Type B pancreatic cell (in vitro differentiated cells): ENCODE measurements at regions not wholly inside any gene's neighbourhood (a gene's known extent, or its start where the extent isn't known, plus 50 kb on each side); places are given as distances from the start of the nearest gene placed in this dataset.

Experiments
- DNase-seq: peaks from one replicate; pipeline ENCODE4 v3.0.0; 2021; ENCODE audit warnings: mixed read lengths; ENCODE audit not compliant: unreplicated experiment; ENCODE audit errors: extremely low spot score
- H3K27ac Mint-ChIP-seq: 2 replicates; pipeline ENCODE4 v1.8.0; 2021; ENCODE audit warnings: mild to moderate bottlenecking, mixed read lengths
- H3K27me3 Mint-ChIP-seq: 2 replicates; pipeline ENCODE4 v1.8.0; 2021; ENCODE audit warnings: mixed read lengths
- H3K36me3 Mint-ChIP-seq: 2 replicates; pipeline ENCODE4 v1.8.0; 2021; ENCODE audit warnings: mixed read lengths
- H3K4me1 Mint-ChIP-seq: one replicate; pipeline ENCODE4 v1.8.0; 2021; ENCODE audit warnings: mixed read lengths; ENCODE audit not compliant: unreplicated experiment
- H3K4me3 Mint-ChIP-seq: 2 replicates; pipeline ENCODE4 v1.8.0; 2021; ENCODE audit warnings: mild to moderate bottlenecking, mixed read lengths
- H3K9me3 Mint-ChIP-seq: 2 replicates; pipeline ENCODE4 v1.8.0; 2021; ENCODE audit warnings: mixed read lengths
- CTCF ChIP-seq: fragments of 200-600 bp; sonication (generic); conservative IDR thresholded peaks from 2 replicates; pipeline ENCODE4 v1.5.0; 2021; ENCODE audit warnings: antibody characterized with exemption, mild to moderate bottlenecking

DNA sequence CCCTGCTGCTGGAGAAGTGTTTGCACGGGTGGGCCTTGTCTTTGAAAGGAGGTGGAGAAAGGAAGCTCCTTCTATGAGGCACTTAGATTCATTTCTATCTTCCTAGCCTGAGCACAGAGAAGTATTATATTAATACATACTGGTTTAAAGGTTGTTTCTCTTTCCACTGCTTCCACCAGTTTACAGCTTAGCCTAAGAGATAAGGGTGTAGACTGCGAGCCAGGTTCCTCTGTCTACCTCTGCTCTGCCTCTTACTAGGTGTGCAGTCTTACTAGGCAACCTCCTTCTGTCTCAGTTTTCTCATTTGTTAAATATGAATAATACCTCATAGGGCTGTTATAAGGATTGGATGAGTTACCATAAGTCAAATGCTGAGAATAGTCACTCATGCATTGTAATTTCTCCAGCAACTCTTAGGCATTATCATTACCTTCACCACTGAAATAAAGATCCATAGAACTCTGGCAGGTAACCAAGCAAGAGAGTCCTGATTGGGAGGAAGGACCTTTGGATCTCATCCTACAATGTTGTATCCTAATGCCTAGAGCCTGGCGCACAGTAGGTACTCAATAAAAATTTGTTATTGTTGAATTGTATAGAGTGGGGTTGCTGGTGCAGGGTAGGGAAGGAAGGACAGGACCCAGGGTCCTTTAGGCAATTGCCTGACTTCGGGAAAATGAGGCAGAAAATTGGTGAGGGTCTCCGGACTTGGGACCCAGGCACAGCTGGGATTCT lies 95.1 kb downstream of the TBX19 start:
- H3K36me3 Mint-ChIP-seq, result no peaks in the 10 kb centered on the region
- no peaks in the 10 kb centered on the region for H3K4me1 Mint-ChIP-seq
- no peak for TF ChIP-seq CTCF
- no peaks in the 10 kb centered on the region for H3K27me3 Mint-ChIP-seq
- no peak overlapping the region for H3K4me3 Mint-ChIP-seq
- H3K27ac Mint-ChIP-seq, result no peak overlapping the region
- H3K9me3 Mint-ChIP-seq, result peaks cover 3% of the 10 kb centered on the region
- no peak for DNase-seq

- Mint-ChIP-seq H3K4me3 (no peak overlapping the region), H3K4me1 (no peaks in the 10 kb centered on the region), H3K27me3 (no peaks in the 10 kb centered on the region), H3K36me3 (no peaks in the 10 kb centered on the region), H3K27ac (no peak overlapping the region), H3K9me3 (peaks cover 3% of the 10 kb centered on the region)
- no peak for DNase-seq
- TF ChIP-seq CTCF, result no peak
Observed at GRCh38 chr1:168374566-168374965, 93.9 kb downstream of the TBX19 start.

GRCh38 chr1:168373869-168374268 lies 93.2 kb downstream of the TBX19 start:
- Mint-ChIP-seq H3K27me3 (no peaks in the 10 kb centered on the region), H3K4me3 (no peak overlapping the region), H3K9me3 (no peaks in the 10 kb centered on the region), H3K27ac (no peak overlapping the region), H3K4me1 (no peaks in the 10 kb centered on the region), H3K36me3 (no peaks in the 10 kb centered on the region)
- TF ChIP-seq CTCF, result no peak
- DNase-seq, result no peak

- Mint-ChIP-seq H3K27me3 (no peaks in the 10 kb centered on the region), H3K36me3 (no peaks in the 10 kb centered on the region), H3K4me1 (no peaks in the 10 kb centered on the region), H3K9me3 (no peaks in the 10 kb centered on the region), H3K27ac (no peak overlapping the region), H3K4me3 (no peak overlapping the region)
- no peak for TF ChIP-seq CTCF
- DNase-seq, result no peak
Observed at GRCh38 chr1:168372861-168373371, 92.2 kb downstream of the TBX19 start.

- no peak for DNase-seq
- no peaks in the 10 kb centered on the region for H3K4me1 Mint-ChIP-seq
- H3K9me3 Mint-ChIP-seq, result no peaks in the 10 kb centered on the region
- no peaks in the 10 kb centered on the region for H3K36me3 Mint-ChIP-seq
- no peak for TF ChIP-seq CTCF
- no peaks in the 10 kb centered on the region for H3K27me3 Mint-ChIP-seq
- no peak overlapping the region for H3K27ac Mint-ChIP-seq
- no peak overlapping the region for H3K4me3 Mint-ChIP-seq
Observed at GRCh38 chr1:168372307-168372706, 91.6 kb downstream of the TBX19 start.
